ENCODE measurements at regions not wholly inside any gene's neighbourhood (a gene's known extent, or its start where the extent isn't known, plus 50 kb on each side); places are given as distances from the start of the nearest gene placed in this dataset.
"Not testable (repeated sequence)": the region's sequence is repeated elsewhere in the genome, so short reads cannot be mapped to it uniquely, and the experiment has no call there.

DNA sequence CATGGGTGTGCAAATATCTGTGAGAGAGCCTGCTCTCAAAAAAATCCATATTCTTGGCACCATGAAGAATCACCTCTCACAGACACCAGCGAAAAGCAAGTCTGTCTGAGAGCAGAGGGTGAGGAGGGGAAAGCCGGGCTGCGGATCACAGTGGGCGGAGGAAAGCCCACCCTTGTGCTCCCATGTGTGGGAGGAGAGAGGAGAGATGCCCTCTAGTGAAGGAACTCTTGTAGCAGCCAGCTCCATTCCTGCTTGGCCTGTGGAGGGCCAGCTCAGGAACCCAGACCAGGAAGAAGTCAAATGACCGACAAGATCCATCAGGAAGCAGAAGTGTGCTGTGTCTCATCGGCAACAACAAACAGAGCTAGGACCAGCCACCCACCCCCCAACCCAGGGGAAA, 321.7 kb upstream of the PLGLB1 start:
- H2AFZ ChIP-seq (ENCODE audit: low read depth, low read length); H3K23ac ChIP-seq (ENCODE audit: low read length in 2 of 2); H3K79me1 ChIP-seq (replicated peaks; ENCODE audit: low read length, poor library complexity, severe bottlenecking); H3K9me3 ChIP-seq (ENCODE audit: control insufficient read depth, low read length); H2AK5ac ChIP-seq (ENCODE audit: low read length, severe bottlenecking); H2BK12ac ChIP-seq (ENCODE audit: low read length in 2 of 2); H4K91ac ChIP-seq (ENCODE audit: low read length); H3K9ac ChIP-seq (ENCODE audit: low read length); H3K4ac ChIP-seq (ENCODE audit: low read depth in 1 of 2, low read length in 2 of 2); H2BK120ac ChIP-seq (ENCODE audit: low read depth, low read length); H3K27me3 ChIP-seq (ENCODE audit: control insufficient read depth in 1 of 2, insufficient read depth in 1 of 2, low read length in 2 of 2); H3K4me2 ChIP-seq (ENCODE audit: low read length, poor library complexity, severe bottlenecking); H2BK15ac ChIP-seq (ENCODE audit: low read depth, poor library complexity, severe bottlenecking); H3K4me1 ChIP-seq (ENCODE audit: control insufficient read depth, insufficient read depth, low read depth, low read length); H3K36me3 ChIP-seq (ENCODE audit: control insufficient read depth in 1 of 2, insufficient read depth in 2 of 2, low read depth in 1 of 2, low read length in 2 of 2); H3K27ac ChIP-seq (ENCODE audit: low read length, poor library complexity, severe bottlenecking); H3K18ac ChIP-seq (ENCODE audit: low read depth in 1 of 2, low read length in 2 of 2); H3K4me3 ChIP-seq (ENCODE audit: insufficient read depth in 1 of 2, low read depth in 1 of 2, low read length in 2 of 2); H4K8ac ChIP-seq (ENCODE audit: low read length); H2BK5ac ChIP-seq (ENCODE audit: low read depth, low read length, poor library complexity, severe bottlenecking): not testable (repeated sequence)
- DNase-seq: peak; percentile 16
- H3K14ac ChIP-seq (ENCODE audit: low read length in 2 of 2): peak overlapping the region in 1 of 2 experiments; percentile 32
- WGBS: 62% methylated on average over 4 of the region's 6 CpGs

- H2BK5ac ChIP-seq (ENCODE audit: low read depth, low read length, poor library complexity, severe bottlenecking); H2BK12ac ChIP-seq (ENCODE audit: low read length in 2 of 2); H3K36me3 ChIP-seq (ENCODE audit: control insufficient read depth in 1 of 2, insufficient read depth in 2 of 2, low read depth in 1 of 2, low read length in 2 of 2); H3K4me3 ChIP-seq (ENCODE audit: insufficient read depth in 1 of 2, low read depth in 1 of 2, low read length in 2 of 2); H3K9me3 ChIP-seq (ENCODE audit: control insufficient read depth, low read length); H4K91ac ChIP-seq (ENCODE audit: low read length); H2AK5ac ChIP-seq (ENCODE audit: low read length, severe bottlenecking); H3K4me2 ChIP-seq (ENCODE audit: low read length, poor library complexity, severe bottlenecking); H2AFZ ChIP-seq (ENCODE audit: low read depth, low read length); H3K27ac ChIP-seq (ENCODE audit: low read length, poor library complexity, severe bottlenecking); H2BK120ac ChIP-seq (ENCODE audit: low read depth, low read length); H3K4ac ChIP-seq (ENCODE audit: low read depth in 1 of 2, low read length in 2 of 2); H3K4me1 ChIP-seq (ENCODE audit: control insufficient read depth, insufficient read depth, low read depth, low read length); H3K9ac ChIP-seq (ENCODE audit: low read length); H4K8ac ChIP-seq (ENCODE audit: low read length); H3K14ac ChIP-seq (ENCODE audit: low read length in 2 of 2); H2BK15ac ChIP-seq (ENCODE audit: low read depth, poor library complexity, severe bottlenecking); H3K79me1 ChIP-seq (replicated peaks; ENCODE audit: low read length, poor library complexity, severe bottlenecking); H3K27me3 ChIP-seq (ENCODE audit: control insufficient read depth in 1 of 2, insufficient read depth in 1 of 2, low read length in 2 of 2); H3K23ac ChIP-seq (ENCODE audit: low read length in 2 of 2); H3K18ac ChIP-seq (ENCODE audit: low read depth in 1 of 2, low read length in 2 of 2): not testable (repeated sequence)
- peak; percentile 43 for DNase-seq
- no CpG with 5 or more reads among the region's 12 CpGs for WGBS
Measured at GRCh38 chr2:87345283-87345682, 323.6 kb upstream of the PLGLB1 start.

- H3K27ac ChIP-seq (ENCODE audit: low read length, poor library complexity, severe bottlenecking); H2BK15ac ChIP-seq (ENCODE audit: low read depth, poor library complexity, severe bottlenecking); H3K36me3 ChIP-seq (ENCODE audit: control insufficient read depth in 1 of 2, insufficient read depth in 2 of 2, low read depth in 1 of 2, low read length in 2 of 2); H4K91ac ChIP-seq (ENCODE audit: low read length); H3K23ac ChIP-seq (ENCODE audit: low read length in 2 of 2); H3K4me1 ChIP-seq (ENCODE audit: control insufficient read depth, insufficient read depth, low read depth, low read length); H3K79me1 ChIP-seq (replicated peaks; ENCODE audit: low read length, poor library complexity, severe bottlenecking); H3K27me3 ChIP-seq (ENCODE audit: control insufficient read depth in 1 of 2, insufficient read depth in 1 of 2, low read length in 2 of 2); H3K4me2 ChIP-seq (ENCODE audit: low read length, poor library complexity, severe bottlenecking); H2BK120ac ChIP-seq (ENCODE audit: low read depth, low read length); H2BK5ac ChIP-seq (ENCODE audit: low read depth, low read length, poor library complexity, severe bottlenecking); H2AK5ac ChIP-seq (ENCODE audit: low read length, severe bottlenecking); H4K8ac ChIP-seq (ENCODE audit: low read length); H3K9ac ChIP-seq (ENCODE audit: low read length); H3K4ac ChIP-seq (ENCODE audit: low read depth in 1 of 2, low read length in 2 of 2); H3K9me3 ChIP-seq (ENCODE audit: control insufficient read depth, low read length); H2BK12ac ChIP-seq (ENCODE audit: low read length in 2 of 2): not testable (repeated sequence)
- Histone ChIP-seq H2AFZ (ENCODE audit: low read depth, low read length) (peak overlapping the region; percentile 27), H3K14ac (ENCODE audit: low read length in 2 of 2) (peak overlapping the region in 1 of 2 experiments; percentile 60), H3K18ac (ENCODE audit: low read depth in 1 of 2, low read length in 2 of 2) (peak overlapping the region; percentile 62 to 80), H3K4me3 (ENCODE audit: insufficient read depth in 1 of 2, low read depth in 1 of 2, low read length in 2 of 2) (peak overlapping the region in 1 of 2 experiments; percentile 65)
- 20% methylated on average over 4 of the region's 56 CpGs for WGBS
- DNase-seq: peak; percentile 14
Measured at GRCh38 chr2:87348556-87348955, 326.9 kb upstream of the PLGLB1 start.

DNA sequence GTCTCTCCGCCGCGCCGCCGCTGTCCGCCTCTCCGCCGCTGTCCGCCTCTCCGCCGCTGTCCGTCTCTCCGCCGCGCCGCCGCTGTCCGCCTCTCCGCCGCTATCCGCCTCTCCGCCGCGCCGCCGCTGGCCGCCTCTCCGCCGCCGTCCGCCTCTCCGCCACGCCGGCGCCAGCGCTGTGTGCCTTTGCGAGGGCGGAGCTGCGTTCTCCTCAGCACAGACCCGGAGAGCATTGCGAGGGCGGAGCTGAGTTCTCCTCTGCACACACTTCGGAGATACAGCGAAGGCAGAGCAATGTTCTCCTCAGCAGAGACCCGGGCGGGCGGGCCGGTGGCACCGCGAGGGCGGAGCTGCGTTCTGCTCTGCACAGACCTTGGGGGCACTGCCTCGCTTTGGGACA, 327.4 kb upstream of the PLGLB1 start:
- 0% methylated on average over 9 of the region's 53 CpGs for WGBS
- H2BK5ac ChIP-seq (ENCODE audit: low read depth, low read length, poor library complexity, severe bottlenecking); H3K9ac ChIP-seq (ENCODE audit: low read length): not testable (repeated sequence)

More for the DNA sequence above, 327.4 kb upstream of the PLGLB1 start:
- DNase-seq: peak; percentile 65
- not testable (repeated sequence) for H3K27ac ChIP-seq (ENCODE audit: low read length, poor library complexity, severe bottlenecking); H2BK12ac ChIP-seq (ENCODE audit: low read length in 2 of 2); H3K27me3 ChIP-seq (ENCODE audit: control insufficient read depth in 1 of 2, insufficient read depth in 1 of 2, low read length in 2 of 2); H3K9me3 ChIP-seq (ENCODE audit: control insufficient read depth, low read length); H3K4me2 ChIP-seq (ENCODE audit: low read length, poor library complexity, severe bottlenecking); H4K8ac ChIP-seq (ENCODE audit: low read length); H2AK5ac ChIP-seq (ENCODE audit: low read length, severe bottlenecking); H4K91ac ChIP-seq (ENCODE audit: low read length); H3K14ac ChIP-seq (ENCODE audit: low read length in 2 of 2); H3K23ac ChIP-seq (ENCODE audit: low read length in 2 of 2); H2BK15ac ChIP-seq (ENCODE audit: low read depth, poor library complexity, severe bottlenecking); H3K4me1 ChIP-seq (ENCODE audit: control insufficient read depth, insufficient read depth, low read depth, low read length); H2BK120ac ChIP-seq (ENCODE audit: low read depth, low read length); H3K79me1 ChIP-seq (replicated peaks; ENCODE audit: low read length, poor library complexity, severe bottlenecking); H3K4ac ChIP-seq (ENCODE audit: low read depth in 1 of 2, low read length in 2 of 2); H3K36me3 ChIP-seq (ENCODE audit: control insufficient read depth in 1 of 2, insufficient read depth in 2 of 2, low read depth in 1 of 2, low read length in 2 of 2)
- Histone ChIP-seq H3K18ac (ENCODE audit: low read depth in 1 of 2, low read length in 2 of 2) (peak overlapping the region; percentile 62 to 80), H3K4me3 (ENCODE audit: insufficient read depth in 1 of 2, low read depth in 1 of 2, low read length in 2 of 2) (peak overlapping the region in 1 of 2 experiments; percentile 65), H2AFZ (ENCODE audit: low read depth, low read length) (peak overlapping the region; percentile 27)

Measured in mesenchymal stem cell (in vitro differentiated cells and primary cell).